Prostate gland (tissue), 2 donors: ENCODE measurements at regions not wholly inside any gene's neighbourhood (a gene's known extent, or its start where the extent isn't known, plus 50 kb on each side); places are given as distances from the start of the nearest gene placed in this dataset.

Experiments used
- CTCF ChIP-seq, 4 experiments: fragments of 200-600 bp in 2 of 4; fragments of 450-650 bp in 2 of 4; sonication (generic) in 2 of 4; IDR thresholded peaks; 1 replicate in 3 of 4; 2 replicates in 1 of 4; pipeline ENCODE4 v1.5.1; 2016 to 2019; ENCODE audit warnings: antibody characterized with exemption in 4 of 4, mild to moderate bottlenecking in 2 of 4, moderate library complexity in 2 of 4
- POLR2A ChIP-seq: fragments of 450-650 bp; IDR thresholded peaks from one replicate; pipeline ENCODE4 v1.6.1; 2016; ENCODE audit warnings: antibody characterized with exemption, mild to moderate bottlenecking
- POLR2AphosphoS5 ChIP-seq: sonication (generic); formaldehyde crosslinking; IDR thresholded peaks from one replicate; pipeline ENCODE4 v1.6.1; 2017; ENCODE audit warnings: antibody characterized with exemption

- no peak for TF ChIP-seq CTCF (IDR thresholded peaks at IDR 0.05)
- no peak for TF ChIP-seq POLR2A
- TF ChIP-seq POLR2AphosphoS5: no peak
Measured at GRCh38 chr7:80991654-80992053, 72.8 kb upstream of the SEMA3C start.
